ENCODE measurements at regions not wholly inside any gene's neighbourhood (a gene's known extent, or its start where the extent isn't known, plus 50 kb on each side); places are given as distances from the start of the nearest gene placed in this dataset.

- no peak for TF ChIP-seq EZH2phosphoT487 (IDR thresholded peaks at IDR 0.05; ENCODE audit: borderline replicate concordance)
- TF ChIP-seq, protein P1, sequence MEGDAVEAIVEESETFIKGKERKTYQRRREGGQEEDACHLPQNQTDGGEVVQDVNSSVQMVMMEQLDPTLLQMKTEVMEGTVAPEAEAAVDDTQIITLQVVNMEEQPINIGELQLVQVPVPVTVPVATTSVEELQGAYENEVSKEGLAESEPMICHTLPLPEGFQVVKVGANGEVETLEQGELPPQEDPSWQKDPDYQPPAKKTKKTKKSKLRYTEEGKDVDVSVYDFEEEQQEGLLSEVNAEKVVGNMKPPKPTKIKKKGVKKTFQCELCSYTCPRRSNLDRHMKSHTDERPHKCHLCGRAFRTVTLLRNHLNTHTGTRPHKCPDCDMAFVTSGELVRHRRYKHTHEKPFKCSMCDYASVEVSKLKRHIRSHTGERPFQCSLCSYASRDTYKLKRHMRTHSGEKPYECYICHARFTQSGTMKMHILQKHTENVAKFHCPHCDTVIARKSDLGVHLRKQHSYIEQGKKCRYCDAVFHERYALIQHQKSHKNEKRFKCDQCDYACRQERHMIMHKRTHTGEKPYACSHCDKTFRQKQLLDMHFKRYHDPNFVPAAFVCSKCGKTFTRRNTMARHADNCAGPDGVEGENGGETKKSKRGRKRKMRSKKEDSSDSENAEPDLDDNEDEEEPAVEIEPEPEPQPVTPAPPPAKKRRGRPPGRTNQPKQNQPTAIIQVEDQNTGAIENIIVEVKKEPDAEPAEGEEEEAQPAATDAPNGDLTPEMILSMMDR (conservative IDR thresholded peaks at IDR 0.05; ENCODE audit: low read length): no peak
- Histone ChIP-seq H3K79me2 (ENCODE audit: insufficient read depth, low read length) (no peaks in the 10 kb centered on the region), H3K27me3 (ENCODE audit: insufficient read depth, low read length, poor library complexity, severe bottlenecking) (no peaks in the 10 kb centered on the region)
Observed at GRCh38 chrX:28229217-28229616, 248.0 kb upstream of the DCAF8L1 start.

GRCh38 chrX:28225513-28225912, 244.3 kb upstream of the DCAF8L1 start:
- H3K9ac ChIP-seq (ENCODE audit: low read depth, low read length, poor library complexity, severe bottlenecking): no peak overlapping the region
- H3K79me2 ChIP-seq (ENCODE audit: insufficient read depth, low read length): no peaks in the 10 kb centered on the region
- H3K9me2 ChIP-seq (replicated peaks; ENCODE audit: low read depth, low read length): no peaks in the 10 kb centered on the region
- no peaks in the 10 kb centered on the region for H3F3A ChIP-seq (ENCODE audit: low read depth)
- TF ChIP-seq, protein P1 (conservative IDR thresholded peaks at IDR 0.05; ENCODE audit: low read length): no peak
- TF ChIP-seq EZH2phosphoT487 (IDR thresholded peaks at IDR 0.05; ENCODE audit: borderline replicate concordance): no peak
- H4K20me1 ChIP-seq (ENCODE audit: insufficient read depth, low read length, poor library complexity, severe bottlenecking): no peaks in the 10 kb centered on the region
- no peak overlapping the region for H3K4me3 ChIP-seq (ENCODE audit: low read length, poor library complexity, severe bottlenecking)
- H3K4me2 ChIP-seq (ENCODE audit: low read depth, low read length, poor library complexity, severe bottlenecking): no peak overlapping the region
- no peaks in the 10 kb centered on the region for H3K4me1 ChIP-seq (ENCODE audit: insufficient read depth, low read length, poor library complexity, severe bottlenecking)
- H3K36me3 ChIP-seq (ENCODE audit: insufficient read depth, low read length): no peaks in the 10 kb centered on the region
- no peaks in the 10 kb centered on the region for H3K9me3 ChIP-seq (ENCODE audit: insufficient read depth, low read depth, low read length)
- H2AFZ ChIP-seq (ENCODE audit: low read length): no peak overlapping the region
- H3K27me3 ChIP-seq (ENCODE audit: insufficient read depth, low read length, poor library complexity, severe bottlenecking): no peaks in the 10 kb centered on the region

More at GRCh38 chrX:28229217-28229616, 248.0 kb upstream of the DCAF8L1 start:
- Histone ChIP-seq H3K9ac (ENCODE audit: low read depth, low read length, poor library complexity, severe bottlenecking) (no peak overlapping the region), H3K9me3 (ENCODE audit: insufficient read depth, low read depth, low read length) (no peaks in the 10 kb centered on the region), H2AFZ (ENCODE audit: low read length) (no peak overlapping the region), H3K36me3 (ENCODE audit: insufficient read depth, low read length) (no peaks in the 10 kb centered on the region), H3F3A (ENCODE audit: low read depth) (no peaks in the 10 kb centered on the region), H4K20me1 (ENCODE audit: insufficient read depth, low read length, poor library complexity, severe bottlenecking) (no peaks in the 10 kb centered on the region), H3K4me3 (ENCODE audit: low read length, poor library complexity, severe bottlenecking) (no peak overlapping the region), H3K4me1 (ENCODE audit: insufficient read depth, low read length, poor library complexity, severe bottlenecking) (no peaks in the 10 kb centered on the region), H3K4me2 (ENCODE audit: low read depth, low read length, poor library complexity, severe bottlenecking) (no peak overlapping the region), H3K9me2 (replicated peaks; ENCODE audit: low read depth, low read length) (no peaks in the 10 kb centered on the region)

DNA sequence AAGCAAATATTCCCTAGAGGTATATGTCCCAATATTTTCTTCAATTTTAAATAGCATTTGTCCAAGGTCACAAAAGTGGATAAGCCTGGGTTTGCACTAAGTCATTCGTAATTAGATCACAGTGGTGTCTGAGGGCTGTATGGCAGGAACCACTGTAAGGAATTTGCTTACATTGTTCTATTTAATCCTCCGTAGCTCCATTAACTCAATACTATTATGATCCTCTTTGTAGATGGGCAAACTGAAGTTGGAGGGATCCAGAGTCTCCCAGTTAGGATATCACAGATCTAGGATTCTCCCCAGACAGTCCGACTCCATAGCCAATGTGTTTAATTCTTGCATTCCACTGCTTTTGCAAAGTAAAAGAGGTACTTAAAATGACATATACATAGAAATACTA, 242.7 kb upstream of the DCAF8L1 start:
- Histone ChIP-seq H3K4me2 (ENCODE audit: low read depth, low read length, poor library complexity, severe bottlenecking) (no peak overlapping the region), H3K79me2 (ENCODE audit: insufficient read depth, low read length) (no peaks in the 10 kb centered on the region), H4K20me1 (ENCODE audit: insufficient read depth, low read length, poor library complexity, severe bottlenecking) (no peaks in the 10 kb centered on the region), H3K36me3 (ENCODE audit: insufficient read depth, low read length) (no peaks in the 10 kb centered on the region), H3K27me3 (ENCODE audit: insufficient read depth, low read length, poor library complexity, severe bottlenecking) (no peaks in the 10 kb centered on the region), H3K9ac (ENCODE audit: low read depth, low read length, poor library complexity, severe bottlenecking) (no peak overlapping the region), H3K4me1 (ENCODE audit: insufficient read depth, low read length, poor library complexity, severe bottlenecking) (no peaks in the 10 kb centered on the region), H3K4me3 (ENCODE audit: low read length, poor library complexity, severe bottlenecking) (no peak overlapping the region), H2AFZ (ENCODE audit: low read length) (no peak overlapping the region), H3K9me3 (ENCODE audit: insufficient read depth, low read depth, low read length) (no peaks in the 10 kb centered on the region), H3K9me2 (replicated peaks; ENCODE audit: low read depth, low read length) (no peaks in the 10 kb centered on the region), H3F3A (ENCODE audit: low read depth) (no peaks in the 10 kb centered on the region)
- TF ChIP-seq, protein P1 (conservative IDR thresholded peaks at IDR 0.05; ENCODE audit: low read length): no peak
- TF ChIP-seq EZH2phosphoT487 (IDR thresholded peaks at IDR 0.05; ENCODE audit: borderline replicate concordance): no peak
